ENCODE measurements at regions not wholly inside any gene's neighbourhood (a gene's known extent, or its start where the extent isn't known, plus 50 kb on each side); places are given as distances from the start of the nearest gene placed in this dataset.

DNA sequence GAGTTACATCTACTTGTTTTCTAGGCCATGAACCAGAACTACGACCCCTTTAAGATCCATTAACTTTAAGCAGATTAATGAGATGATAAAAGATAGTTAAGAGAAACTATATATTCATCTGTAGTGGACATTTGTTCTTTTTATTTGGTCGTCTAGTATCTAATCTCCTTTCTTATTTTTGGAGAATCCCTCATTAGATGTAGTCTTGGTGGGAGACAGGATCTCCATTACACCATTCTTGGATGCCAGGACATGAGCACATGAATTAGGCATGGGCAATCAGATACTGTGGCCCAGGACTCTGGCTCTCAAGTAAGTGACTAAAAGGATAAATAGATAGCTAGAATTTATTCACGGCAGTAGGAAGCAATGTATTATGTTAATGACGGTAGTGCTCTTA lies 245.0 kb downstream of the ATP23 start:
- DNase-seq (ENCODE audit: low read depth) = no peak

DNA sequence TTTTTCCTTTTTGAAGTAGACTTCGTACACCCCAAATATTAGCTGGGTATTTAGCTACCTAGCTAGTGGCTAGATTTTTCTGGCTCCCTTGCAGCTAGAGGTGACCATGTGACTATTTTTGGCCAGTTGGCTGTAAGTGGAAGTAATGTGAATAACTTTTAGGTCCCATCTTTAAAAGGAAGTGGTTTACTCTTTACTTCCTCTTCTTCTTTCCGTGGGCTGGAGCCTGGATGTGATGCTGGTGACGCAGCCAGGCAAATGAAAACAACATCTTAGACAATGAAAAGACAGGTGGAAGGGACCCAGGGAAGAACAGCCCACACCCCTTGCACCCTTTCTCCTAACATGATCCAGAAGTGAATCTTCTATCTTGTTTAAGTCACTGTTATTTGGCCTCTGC lies 245.5 kb downstream of the ATP23 start:
- no peak for DNase-seq (ENCODE audit: low read depth)

GRCh38 chr12:58189030-58189429 lies 247.7 kb downstream of the ATP23 start:
- DNase-seq (ENCODE audit: low read depth) = no peak

- DNase-seq (ENCODE audit: low read depth) = no peak
Measured at GRCh38 chr12:58189893-58190292, 248.5 kb downstream of the ATP23 start.

- DNase-seq (ENCODE audit: low read depth) = no peak
Measured at GRCh38 chr12:58190618-58191017, 249.3 kb downstream of the ATP23 start.

GRCh38 chr12:58196971-58197370 lies 255.6 kb downstream of the ATP23 start:
- no peak for DNase-seq (ENCODE audit: low read depth)

DNA sequence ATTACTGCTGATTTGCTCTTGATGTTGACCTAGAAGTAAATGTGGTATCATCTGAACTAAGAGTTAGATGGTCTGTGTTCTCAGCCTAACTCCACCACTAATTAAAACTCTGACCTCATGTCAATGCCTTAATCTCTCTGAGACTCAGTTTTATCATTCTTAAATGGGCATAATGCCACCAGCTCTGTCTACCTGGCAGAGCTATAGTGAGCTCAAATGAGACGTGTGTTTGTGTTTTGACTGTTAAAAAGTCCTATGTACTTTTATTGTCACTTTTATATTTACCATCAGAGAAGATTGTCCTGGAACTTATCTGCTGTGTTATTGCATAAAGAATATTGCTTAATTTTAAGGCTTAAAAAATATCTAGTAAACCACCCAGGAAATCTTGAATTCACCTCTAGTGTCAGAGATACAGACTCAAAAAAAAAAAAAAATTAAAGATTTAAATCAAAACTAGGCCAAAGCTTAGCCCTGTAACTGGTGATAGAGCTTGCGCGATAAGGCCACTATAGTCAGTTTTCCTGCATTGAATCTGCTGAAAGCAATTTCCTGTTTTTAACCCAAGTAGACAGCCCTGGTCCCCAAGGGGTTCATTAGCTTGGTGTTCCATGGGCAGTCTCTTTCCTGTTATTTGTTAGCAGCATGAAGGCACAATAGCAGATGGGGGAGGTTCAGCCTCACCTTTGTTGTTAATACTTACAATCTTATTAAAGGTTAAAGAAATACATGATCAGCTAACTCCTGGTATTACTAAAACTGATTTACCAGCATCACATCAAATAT lies 261.8 kb downstream of the ATP23 start:
- DNase-seq (ENCODE audit: low read depth) = no peak

- no peak for DNase-seq (ENCODE audit: low read depth)
Measured at GRCh38 chr12:58204071-58204470, 262.7 kb downstream of the ATP23 start.

GRCh38 chr12:58206876-58207275 lies 265.5 kb downstream of the ATP23 start:
- no peak for DNase-seq (ENCODE audit: low read depth)

GRCh38 chr12:58211211-58211610 lies 269.8 kb downstream of the ATP23 start:
- no peak for DNase-seq (ENCODE audit: low read depth)

DNA sequence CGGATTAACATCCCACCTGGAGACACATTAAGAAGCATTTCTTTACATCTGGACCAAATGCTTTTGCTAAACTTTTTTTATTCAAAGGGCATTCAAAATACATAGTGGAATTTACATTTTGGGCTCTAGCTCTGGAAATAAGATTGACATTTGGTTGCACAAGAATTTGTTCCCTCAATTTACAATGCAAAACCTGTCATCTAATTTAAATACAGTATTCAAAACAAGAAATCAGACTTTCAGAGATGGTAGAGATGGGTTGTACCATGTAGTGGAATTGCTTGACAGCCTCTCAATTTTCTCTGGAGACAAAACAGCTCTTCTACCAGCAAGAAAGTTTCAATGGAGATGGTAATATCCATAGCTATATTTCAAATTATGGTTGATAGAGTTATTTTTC lies 275.8 kb downstream of the ATP23 start:
- no peak for DNase-seq (ENCODE audit: low read depth)

GRCh38 chr12:58224536-58225105 lies 283.3 kb downstream of the ATP23 start:
- no peak for DNase-seq (ENCODE audit: low read depth)

DNA sequence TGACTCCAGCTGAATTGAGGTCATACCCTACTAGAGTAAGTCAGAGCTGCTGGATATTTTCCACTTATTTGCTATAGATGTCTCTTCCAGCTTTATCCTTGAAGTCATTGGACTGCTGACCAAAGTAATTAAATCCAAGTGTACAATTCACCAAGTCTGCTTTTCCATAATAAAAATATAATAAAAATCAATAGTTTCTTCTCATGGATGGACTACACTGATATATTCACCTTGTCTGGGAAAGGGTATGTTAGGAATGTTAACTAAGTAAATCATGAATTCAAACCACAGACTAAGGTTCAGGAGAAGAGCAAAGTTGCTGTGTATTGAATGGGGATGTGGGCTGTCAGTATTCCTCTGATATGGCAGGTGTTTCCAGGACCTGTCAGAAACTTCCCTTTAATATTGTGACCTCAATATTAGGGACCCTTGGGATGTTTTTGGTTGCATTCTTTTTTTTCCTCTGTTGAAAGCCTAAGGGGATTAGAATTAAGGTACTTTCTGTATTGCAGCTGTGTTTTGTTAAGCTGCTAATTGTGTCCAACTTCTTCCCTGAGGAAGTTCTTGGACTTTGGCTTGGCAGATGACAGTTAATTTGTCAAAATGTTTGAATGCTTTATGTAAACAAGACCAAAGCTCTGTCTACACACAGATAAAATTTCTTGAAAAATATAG lies 284.0 kb downstream of the ATP23 start:
- DNase-seq (ENCODE audit: low read depth) = no peak

GRCh38 chr12:58233886-58234285 lies 292.5 kb downstream of the ATP23 start:
- no peak for DNase-seq (ENCODE audit: low read depth)

GRCh38 chr12:58238411-58238810 lies 297.0 kb downstream of the ATP23 start:
- no peak for DNase-seq (ENCODE audit: low read depth)

GRCh38 chr12:58241099-58241498 lies 299.7 kb downstream of the ATP23 start:
- DNase-seq (ENCODE audit: low read depth) = no peak

DNA sequence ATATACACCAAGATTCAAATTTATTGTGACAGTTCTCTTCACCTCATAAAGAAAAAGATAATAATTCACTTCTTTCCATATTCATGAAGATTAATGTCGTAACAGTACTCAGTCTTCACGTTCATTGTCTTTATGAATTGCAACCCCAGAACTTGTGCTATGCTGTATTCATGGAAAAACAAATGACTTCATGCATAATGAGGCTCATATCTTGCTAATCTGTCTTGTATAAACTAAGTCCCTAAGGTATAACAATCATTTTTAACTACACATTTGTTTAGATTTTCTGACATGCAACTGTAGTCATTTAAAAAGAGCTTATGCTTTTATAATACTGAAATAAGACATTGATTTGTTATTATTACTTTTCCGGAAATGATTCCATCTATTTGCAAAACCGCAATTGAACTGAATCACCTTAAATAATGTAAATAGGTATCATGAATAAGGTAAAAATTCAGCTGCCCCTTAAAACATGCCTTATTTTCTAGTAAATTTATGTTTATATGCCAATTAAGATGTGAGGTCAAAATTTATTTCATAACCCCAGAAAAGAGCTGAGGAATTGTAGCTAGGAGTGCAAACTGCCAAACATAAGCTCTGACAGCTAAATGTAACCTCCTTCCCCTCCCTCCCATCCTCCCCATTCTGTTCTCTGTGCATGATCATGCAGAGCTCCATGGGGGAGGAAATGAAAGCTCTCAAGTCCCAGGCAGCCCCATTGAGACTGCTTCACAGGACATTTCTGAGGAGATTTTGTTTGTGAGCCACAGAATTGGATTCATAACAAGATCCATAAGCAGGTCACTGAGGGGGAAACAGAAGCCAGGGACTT lies 301.6 kb downstream of the ATP23 start:
- DNase-seq (ENCODE audit: low read depth) = no peak

DNA sequence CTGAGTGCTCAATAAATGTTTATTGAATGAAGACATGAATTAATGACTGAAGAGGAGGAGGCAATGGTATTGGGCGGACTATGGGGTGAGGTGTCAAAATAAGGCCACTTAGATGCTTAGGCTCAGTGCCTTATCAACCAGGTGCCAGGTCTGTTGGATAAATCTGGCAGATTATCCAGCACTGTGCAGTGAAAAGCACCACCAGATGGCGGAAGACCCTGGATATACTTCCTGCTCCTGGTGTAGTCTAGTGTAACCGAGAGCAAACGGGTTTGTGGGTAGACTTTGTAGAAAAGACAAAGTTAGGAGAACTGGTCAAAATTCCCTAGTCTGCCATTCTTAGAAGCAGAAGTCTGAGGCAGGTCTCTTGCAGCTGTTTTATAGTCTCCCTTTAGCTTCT lies 306.3 kb downstream of the ATP23 start:
- DNase-seq (ENCODE audit: low read depth) = no peak

GRCh38 chr12:58248599-58248998 lies 307.2 kb downstream of the ATP23 start:
- DNase-seq (ENCODE audit: low read depth) = no peak

DNA sequence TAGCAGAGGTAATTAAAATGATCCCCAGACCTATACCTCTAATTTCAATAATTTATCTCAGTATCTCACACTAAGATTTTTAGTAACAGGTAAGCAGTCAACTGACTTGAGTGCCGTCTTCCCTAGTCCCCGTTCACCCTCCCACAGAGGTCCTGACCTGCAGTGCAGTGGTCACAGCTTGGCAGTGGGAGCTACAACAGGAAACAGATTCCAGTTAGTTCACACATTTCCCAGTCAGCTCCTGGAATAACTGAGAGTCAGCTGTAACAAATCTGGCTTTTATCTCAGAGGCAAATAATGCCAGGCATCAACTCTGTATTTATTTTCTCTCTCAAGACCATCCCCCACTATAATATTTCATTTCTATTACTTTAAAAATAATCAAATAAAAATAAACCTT lies 308.2 kb downstream of the ATP23 start:
- DNase-seq (ENCODE audit: low read depth) = peak; percentile 33

- no peak for DNase-seq (ENCODE audit: low read depth)
Measured at GRCh38 chr12:58250077-58250476, 308.7 kb downstream of the ATP23 start.

DNA sequence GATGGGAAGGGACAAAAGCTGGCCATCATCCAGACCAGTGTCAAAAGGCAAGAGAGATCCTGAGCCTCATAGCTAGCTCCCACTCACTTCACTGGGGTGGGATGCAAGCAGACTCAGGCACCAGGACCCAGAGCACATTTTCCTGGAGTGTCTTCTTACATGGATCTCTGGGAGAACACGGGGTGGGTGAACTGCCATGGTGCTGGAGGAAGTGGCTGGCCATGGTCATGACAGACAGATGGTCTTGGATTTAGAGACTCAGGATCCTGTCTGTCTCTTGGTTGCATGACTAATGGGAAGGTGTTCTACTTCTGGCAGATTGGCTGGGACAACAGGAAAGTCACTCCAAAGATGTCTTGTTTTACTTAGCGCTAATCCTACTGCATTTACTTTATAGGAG lies 311.5 kb downstream of the ATP23 start:
- no peak for DNase-seq (ENCODE audit: low read depth)
